HEK293 (cell line): ENCODE measurements at regions not wholly inside any gene's neighbourhood (a gene's known extent, or its start where the extent isn't known, plus 50 kb on each side); places are given as distances from the start of the nearest gene placed in this dataset.

Experiments used
- ZBTB8A ChIP-seq: fragments of 450-650 bp; formaldehyde crosslinking; IDR thresholded peaks from 2 replicates; pipeline ENCODE4 v1.5.1; 2016; ENCODE audit warnings: missing biosample characterization, missing genetic modification characterization
- TF ChIP-seq, protein P1 (sequence below): fragments of 450-650 bp; formaldehyde crosslinking; IDR thresholded peaks from 2 replicates; pipeline ENCODE4 v1.5.1; 2016; ENCODE audit warnings: missing biosample characterization, missing genetic modification characterization
- TF ChIP-seq, protein P2 (sequence below): fragments of 450-650 bp; formaldehyde crosslinking; IDR thresholded peaks from 2 replicates; pipeline ENCODE4 v1.5.1; 2016; ENCODE audit warnings: missing biosample characterization, missing genetic modification characterization

DNA sequence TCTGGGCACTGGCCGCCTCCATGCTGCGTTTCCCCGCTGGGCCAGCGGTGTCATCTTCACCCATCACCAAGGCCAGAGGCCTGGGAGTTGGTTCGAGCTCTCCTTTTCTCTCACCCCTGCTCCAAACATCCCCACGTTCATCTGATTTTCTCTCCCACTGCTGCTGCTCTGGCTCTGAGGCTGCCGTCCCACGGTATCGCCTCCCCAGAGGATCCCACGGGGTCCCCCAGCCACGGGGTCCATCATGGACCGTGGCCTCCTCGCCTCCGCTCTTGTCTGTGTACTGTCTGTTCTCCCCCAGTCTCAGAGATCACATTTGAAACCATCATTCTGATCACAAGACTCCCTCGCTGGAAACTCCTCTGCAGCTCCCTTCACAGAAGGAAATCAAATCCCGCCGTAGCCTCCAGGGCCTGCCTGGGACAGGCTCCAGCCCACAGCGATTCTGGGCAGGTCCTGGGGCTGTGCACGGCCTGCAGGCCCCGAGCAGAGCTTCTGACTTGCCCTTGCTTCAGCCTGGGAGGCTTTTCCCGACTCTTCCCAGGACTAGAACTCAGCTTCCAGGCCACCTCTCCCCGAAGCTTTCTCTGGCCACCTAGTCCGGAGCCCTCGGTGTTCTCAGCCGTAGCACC, 64.2 kb downstream of the SOX1 start:
- TF ChIP-seq, protein P1, sequence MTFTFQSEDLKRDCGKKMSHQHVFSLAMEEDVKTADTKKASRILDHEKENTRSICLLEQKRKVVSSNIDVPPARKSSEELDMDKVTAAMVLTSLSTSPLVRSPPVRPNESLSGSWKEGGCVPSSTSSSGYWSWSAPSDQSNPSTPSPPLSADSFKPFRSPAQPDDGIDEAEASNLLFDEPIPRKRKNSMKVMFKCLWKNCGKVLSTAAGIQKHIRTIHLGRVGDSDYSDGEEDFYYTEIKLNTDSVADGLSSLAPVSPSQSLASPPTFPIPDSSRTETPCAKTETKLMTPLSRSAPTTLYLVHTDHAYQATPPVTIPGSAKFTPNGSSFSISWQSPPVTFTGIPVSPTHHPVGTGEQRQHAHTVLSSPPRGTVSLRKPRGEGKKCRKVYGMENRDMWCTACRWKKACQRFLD (tag by site-specific recombination), result no peak
- TF ChIP-seq, protein P2, sequence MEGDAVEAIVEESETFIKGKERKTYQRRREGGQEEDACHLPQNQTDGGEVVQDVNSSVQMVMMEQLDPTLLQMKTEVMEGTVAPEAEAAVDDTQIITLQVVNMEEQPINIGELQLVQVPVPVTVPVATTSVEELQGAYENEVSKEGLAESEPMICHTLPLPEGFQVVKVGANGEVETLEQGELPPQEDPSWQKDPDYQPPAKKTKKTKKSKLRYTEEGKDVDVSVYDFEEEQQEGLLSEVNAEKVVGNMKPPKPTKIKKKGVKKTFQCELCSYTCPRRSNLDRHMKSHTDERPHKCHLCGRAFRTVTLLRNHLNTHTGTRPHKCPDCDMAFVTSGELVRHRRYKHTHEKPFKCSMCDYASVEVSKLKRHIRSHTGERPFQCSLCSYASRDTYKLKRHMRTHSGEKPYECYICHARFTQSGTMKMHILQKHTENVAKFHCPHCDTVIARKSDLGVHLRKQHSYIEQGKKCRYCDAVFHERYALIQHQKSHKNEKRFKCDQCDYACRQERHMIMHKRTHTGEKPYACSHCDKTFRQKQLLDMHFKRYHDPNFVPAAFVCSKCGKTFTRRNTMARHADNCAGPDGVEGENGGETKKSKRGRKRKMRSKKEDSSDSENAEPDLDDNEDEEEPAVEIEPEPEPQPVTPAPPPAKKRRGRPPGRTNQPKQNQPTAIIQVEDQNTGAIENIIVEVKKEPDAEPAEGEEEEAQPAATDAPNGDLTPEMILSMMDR (tag by site-specific recombination), result no peak
- no peak for TF ChIP-seq ZBTB8A (tag by site-specific recombination)
